Mesothelial cell of epicardium (in vitro differentiated cells): ENCODE measurements at regions not wholly inside any gene's neighbourhood (a gene's known extent, or its start where the extent isn't known, plus 50 kb on each side); places are given as distances from the start of the nearest gene placed in this dataset.

Experiments
- DNase-seq, 2 experiments: peaks; one replicate each; pipeline ENCODE4 v3.0.0; 2021; ENCODE audit warnings: low spot score in 2 of 2; ENCODE audit not compliant: unreplicated experiment in 2 of 2
- H3K27ac Mint-ChIP-seq: 2 replicates; pipeline ENCODE4 v1.8.0; 2021; ENCODE audit warnings: mixed read lengths
- H3K27me3 Mint-ChIP-seq: 2 replicates; pipeline ENCODE4 v1.8.0; 2021; ENCODE audit warnings: low read depth, mixed read lengths
- H3K36me3 Mint-ChIP-seq: 2 replicates; pipeline ENCODE4 v1.8.0; 2021; ENCODE audit warnings: mixed read lengths
- H3K4me1 Mint-ChIP-seq: 2 replicates; pipeline ENCODE4 v1.8.0; 2021; ENCODE audit warnings: mixed read lengths
- H3K4me3 Mint-ChIP-seq: 2 replicates; pipeline ENCODE4 v1.8.0; 2021; ENCODE audit warnings: mild to moderate bottlenecking, moderate library complexity, mixed read lengths
- H3K9me3 Mint-ChIP-seq: 2 replicates; pipeline ENCODE4 v1.8.0; 2021; ENCODE audit warnings: mixed read lengths
- CTCF ChIP-seq: fragments of 200-600 bp; sonication (generic); IDR thresholded peaks from one replicate; pipeline ENCODE4 v1.5.0; 2021; ENCODE audit warnings: antibody characterized with exemption; ENCODE audit not compliant: unreplicated experiment

DNA sequence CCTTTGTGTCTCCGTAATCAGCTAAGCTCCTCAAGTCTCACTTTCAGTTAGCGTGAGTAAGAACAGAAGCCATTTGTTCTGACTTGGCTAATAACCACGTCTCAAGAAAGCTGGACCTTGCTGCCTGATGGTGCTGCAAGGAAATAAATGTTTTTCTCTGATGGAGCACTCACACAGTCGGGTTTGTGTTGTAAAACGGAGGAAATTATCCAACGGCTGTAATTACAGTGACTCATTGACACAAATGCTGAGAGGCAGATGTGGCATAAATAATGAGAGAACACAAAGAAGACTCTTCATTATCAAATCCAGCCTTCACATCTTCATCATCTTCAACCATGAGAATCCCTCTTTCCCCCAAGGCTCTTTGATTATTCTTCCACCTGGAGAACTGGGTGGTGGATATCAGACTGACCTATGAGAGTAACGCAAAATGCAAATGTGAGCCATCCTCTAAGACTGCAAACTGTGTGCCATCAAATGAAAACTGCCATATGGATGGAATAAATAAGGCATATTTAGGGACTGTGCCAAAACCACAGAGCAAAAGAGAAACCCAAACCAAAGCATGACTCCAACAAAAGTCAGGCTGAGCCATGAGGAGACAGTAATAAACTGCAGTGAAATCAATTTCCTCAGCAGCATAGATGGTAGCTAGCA is 252.6 kb downstream of the RND3 start:
- H3K4me1 Mint-ChIP-seq = peaks cover 5% of the 10 kb centered on the region
- H3K27ac Mint-ChIP-seq = no peak overlapping the region
- DNase-seq = no peak
- H3K27me3 Mint-ChIP-seq = no peaks in the 10 kb centered on the region
- H3K9me3 Mint-ChIP-seq = no peaks in the 10 kb centered on the region
- H3K36me3 Mint-ChIP-seq = no peaks in the 10 kb centered on the region
- no peak for TF ChIP-seq CTCF
- no peak overlapping the region for H3K4me3 Mint-ChIP-seq

DNA sequence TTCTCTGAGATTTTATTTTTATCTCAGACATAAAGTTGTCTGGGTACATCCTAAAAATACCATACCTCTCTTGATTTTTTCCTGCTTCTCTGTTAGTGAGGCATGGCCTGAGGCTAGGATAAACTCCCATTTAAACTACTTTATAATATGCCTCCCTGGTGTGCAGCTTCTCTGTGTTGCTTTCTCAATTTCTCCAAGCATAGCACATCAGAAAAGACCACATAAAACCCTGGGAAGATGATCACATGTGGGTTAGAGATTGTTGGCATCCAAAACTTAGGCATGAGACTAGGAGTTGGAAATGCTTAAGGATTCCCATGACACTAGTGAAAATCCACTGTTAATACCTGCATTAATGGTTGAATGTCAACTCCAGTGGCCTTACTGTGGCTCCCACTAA is 254.6 kb downstream of the RND3 start:
- Mint-ChIP-seq H3K27ac (no peak overlapping the region), H3K4me1 (peaks cover 7% of the 10 kb centered on the region), H3K36me3 (no peaks in the 10 kb centered on the region), H3K4me3 (no peak overlapping the region), H3K27me3 (no peaks in the 10 kb centered on the region), H3K9me3 (no peaks in the 10 kb centered on the region)
- no peak for DNase-seq
- no peak for TF ChIP-seq CTCF

- H3K36me3 Mint-ChIP-seq = no peaks in the 10 kb centered on the region
- H3K4me1 Mint-ChIP-seq = peaks cover 7% of the 10 kb centered on the region
- no peaks in the 10 kb centered on the region for H3K9me3 Mint-ChIP-seq
- no peak for DNase-seq
- no peak overlapping the region for H3K4me3 Mint-ChIP-seq
- TF ChIP-seq CTCF = no peak
- no peak overlapping the region for H3K27ac Mint-ChIP-seq
- no peaks in the 10 kb centered on the region for H3K27me3 Mint-ChIP-seq
These were observed 255.1 kb downstream of the RND3 start for GRCh38 chr2:150232321-150232720.

DNA sequence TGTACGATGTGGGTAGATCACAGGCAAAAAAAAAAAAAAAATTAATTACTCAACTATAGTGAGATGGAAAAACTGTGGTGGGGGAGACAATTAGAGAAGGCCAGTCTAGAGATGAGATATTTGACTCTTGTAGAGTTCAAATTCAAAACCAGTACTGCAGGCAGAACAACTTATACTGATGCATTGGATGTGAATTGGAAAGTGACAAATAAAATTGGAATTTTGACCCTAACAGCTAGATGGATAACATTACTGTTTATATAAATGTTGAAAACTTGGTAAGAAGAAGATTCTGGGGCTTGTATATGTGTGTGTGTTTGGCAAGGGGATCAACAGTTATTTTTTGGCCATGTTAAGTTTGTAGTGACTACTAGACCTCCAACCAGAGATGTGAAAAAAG is 256.9 kb downstream of the RND3 start:
- no peak overlapping the region for H3K4me3 Mint-ChIP-seq
- H3K9me3 Mint-ChIP-seq = no peaks in the 10 kb centered on the region
- H3K4me1 Mint-ChIP-seq = peaks cover 7% of the 10 kb centered on the region

GRCh38 chr2:150230004-150230403 is 257.5 kb downstream of the RND3 start:
- H3K4me1 Mint-ChIP-seq = peaks cover 4% of the 10 kb centered on the region

More for the DNA sequence above, 256.9 kb downstream of the RND3 start:
- Mint-ChIP-seq H3K27me3 (no peaks in the 10 kb centered on the region), H3K36me3 (no peaks in the 10 kb centered on the region), H3K27ac (no peak overlapping the region)
- TF ChIP-seq CTCF = no peak
- no peak for DNase-seq

More at GRCh38 chr2:150230004-150230403, 257.5 kb downstream of the RND3 start:
- no peaks in the 10 kb centered on the region for H3K36me3 Mint-ChIP-seq
- H3K9me3 Mint-ChIP-seq = peaks cover 3% of the 10 kb centered on the region
- no peak for TF ChIP-seq CTCF
- no peak overlapping the region for H3K4me3 Mint-ChIP-seq
- no peak overlapping the region for H3K27ac Mint-ChIP-seq
- no peak for DNase-seq
- no peaks in the 10 kb centered on the region for H3K27me3 Mint-ChIP-seq
